SHP77 treated with DMSO at 0.1 percent for 48 hours (cell line): ENCODE measurements at regions not wholly inside any gene's neighbourhood (a gene's known extent, or its start where the extent isn't known, plus 50 kb on each side); places are given as distances from the start of the nearest gene placed in this dataset.

Experiments used
- DNase-seq: peaks from one replicate; lab custom pipeline; 2025; lab: John Stamatoyannopoulos, UW

DNA sequence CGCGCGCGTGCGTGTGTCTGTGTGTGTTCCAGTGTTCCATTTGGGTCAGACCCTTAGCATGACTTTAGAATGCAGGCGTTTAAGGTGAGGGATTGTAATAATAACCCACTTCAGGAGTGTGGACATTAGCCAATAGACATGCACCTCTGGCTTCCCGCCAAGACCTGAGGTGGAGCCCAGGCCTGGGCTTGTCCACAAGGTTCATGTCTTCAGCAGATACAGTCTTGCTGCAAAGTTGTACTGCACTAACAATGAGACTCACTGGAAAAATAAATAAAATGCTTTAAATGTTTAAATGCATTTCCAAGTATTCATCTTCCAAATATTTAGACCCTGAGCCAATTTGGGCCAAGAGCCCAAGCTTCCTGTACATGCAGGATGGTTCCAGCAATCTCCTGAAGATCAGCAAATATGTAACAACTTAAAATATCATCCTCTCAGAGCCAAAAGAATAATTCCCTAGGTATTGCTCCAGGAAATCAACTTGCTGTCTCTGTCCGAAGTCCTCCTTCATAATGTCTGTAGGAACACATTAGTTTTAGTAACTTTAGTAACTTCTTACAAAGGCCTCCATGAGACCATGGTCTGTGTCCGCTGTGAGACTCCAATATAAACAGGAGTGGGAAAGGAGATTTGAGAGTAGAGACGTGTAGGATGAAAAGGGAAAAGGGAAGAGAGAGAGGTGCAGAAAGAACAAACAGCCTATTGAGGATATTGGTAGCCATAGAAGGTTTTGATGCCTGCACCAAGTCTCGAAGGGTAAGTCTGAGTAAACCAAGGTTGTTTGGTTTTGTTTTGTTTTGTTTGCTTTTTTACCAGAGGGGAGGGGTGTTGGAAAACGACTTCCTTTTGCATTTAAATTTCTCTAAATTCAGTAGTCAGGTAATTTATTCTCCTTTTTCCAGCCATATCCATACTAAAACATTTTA is 98.5 kb upstream of the KLF3 start:
- peak; percentile 12 for DNase-seq

GRCh38 chr4:38566806-38567398 is 97.1 kb upstream of the KLF3 start:
- DNase-seq = no peak

DNA sequence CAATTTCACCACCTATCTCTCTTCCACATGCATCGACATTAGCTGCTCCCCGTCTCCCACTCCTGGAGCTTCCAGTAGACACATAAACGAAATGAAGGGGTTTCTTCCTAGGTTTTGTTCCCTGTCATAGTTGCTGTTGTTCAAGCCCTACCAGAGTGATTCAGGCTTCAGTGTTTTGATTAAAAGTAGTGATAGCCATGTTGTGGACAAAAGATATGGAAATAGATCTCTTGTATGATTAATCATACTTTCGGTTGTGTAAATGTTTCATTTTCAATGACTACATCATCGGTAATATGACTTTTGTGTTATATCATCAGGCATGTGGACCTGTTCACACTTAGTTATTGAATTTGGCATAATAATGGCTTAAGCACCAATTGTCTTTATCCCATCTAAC is 96.5 kb upstream of the KLF3 start:
- no peak for DNase-seq

GRCh38 chr4:38568768-38569167 is 95.2 kb upstream of the KLF3 start:
- no peak for DNase-seq

- no peak for DNase-seq
Measured at GRCh38 chr4:38570647-38571276, 93.2 kb upstream of the KLF3 start.

DNA sequence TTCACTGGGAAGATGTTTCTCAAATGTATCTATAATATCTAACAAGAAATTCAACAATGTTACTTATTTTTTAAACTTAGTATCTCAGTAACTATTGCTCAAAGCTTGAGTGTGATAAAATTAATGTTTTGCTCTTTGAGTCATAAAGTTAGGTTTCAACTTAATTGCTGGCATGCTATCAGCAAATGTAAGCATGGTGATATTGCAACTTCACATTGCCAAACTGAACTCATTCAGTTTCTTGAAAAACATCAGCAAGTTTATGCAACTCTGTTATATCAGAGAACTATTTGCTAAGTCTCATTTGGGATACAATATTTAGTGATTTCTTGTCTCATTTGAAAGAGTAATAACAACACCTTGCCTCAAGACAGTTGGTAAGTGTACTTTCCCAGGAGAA is 91.2 kb upstream of the KLF3 start:
- DNase-seq = no peak

DNA sequence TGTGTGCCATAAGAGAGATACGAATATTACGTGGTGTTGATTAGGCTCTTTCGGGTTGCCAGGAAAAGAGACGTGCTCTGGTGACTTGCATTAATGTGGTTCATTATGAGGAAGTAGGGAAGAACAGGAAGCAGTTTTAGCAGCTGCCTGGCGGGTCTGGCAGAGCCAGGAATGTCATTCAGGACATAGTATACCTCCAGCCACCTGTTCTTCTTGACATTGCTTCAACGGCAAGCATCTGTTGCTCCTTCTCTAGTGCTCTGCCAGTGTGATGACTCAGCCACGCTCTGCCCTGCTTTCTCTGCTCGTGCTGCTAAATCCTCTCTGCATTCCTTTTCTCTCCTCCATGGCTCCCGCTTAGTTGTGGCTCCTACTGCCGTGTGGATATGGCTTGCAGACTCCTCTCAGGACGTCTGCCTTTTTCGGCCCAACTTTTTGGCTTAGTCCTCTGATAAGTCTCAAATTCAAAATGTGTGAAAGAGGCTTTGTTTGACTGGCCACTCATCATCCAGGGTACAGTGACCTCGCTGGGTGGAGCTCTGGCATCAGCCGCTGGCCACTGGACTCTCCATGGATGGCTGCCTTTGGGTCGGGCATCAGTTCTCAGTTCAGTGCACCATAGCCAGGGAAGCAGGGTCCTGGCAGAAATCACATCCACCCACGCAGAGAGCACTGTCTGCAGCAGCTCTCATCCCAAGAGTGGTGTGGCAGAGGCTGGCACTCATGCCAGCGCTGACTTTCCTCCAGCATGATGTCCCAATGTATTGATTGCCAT is 89.3 kb upstream of the KLF3 start:
- DNase-seq = peak; percentile 60

DNA sequence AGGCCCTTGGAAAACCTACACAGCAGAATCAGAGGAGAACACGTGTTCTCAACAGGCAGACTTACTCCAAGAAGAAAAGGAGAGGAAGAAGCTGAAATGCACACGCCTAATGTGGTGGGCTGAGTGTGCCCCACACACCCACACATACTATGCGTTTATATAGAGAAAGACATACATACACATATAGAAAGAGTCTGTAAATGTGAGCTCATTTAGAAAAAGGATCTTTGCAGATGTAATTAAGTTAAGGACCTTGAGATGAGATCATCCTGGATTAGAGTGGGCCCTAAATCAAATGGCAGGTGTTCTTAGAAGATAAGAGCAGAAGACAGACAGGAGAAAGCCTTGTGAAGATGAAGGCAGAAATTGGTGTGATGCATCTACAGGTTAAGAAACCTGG is 87.2 kb upstream of the KLF3 start:
- DNase-seq = no peak

- no peak for DNase-seq
Measured at GRCh38 chr4:38577462-38577861, 86.5 kb upstream of the KLF3 start.

DNA sequence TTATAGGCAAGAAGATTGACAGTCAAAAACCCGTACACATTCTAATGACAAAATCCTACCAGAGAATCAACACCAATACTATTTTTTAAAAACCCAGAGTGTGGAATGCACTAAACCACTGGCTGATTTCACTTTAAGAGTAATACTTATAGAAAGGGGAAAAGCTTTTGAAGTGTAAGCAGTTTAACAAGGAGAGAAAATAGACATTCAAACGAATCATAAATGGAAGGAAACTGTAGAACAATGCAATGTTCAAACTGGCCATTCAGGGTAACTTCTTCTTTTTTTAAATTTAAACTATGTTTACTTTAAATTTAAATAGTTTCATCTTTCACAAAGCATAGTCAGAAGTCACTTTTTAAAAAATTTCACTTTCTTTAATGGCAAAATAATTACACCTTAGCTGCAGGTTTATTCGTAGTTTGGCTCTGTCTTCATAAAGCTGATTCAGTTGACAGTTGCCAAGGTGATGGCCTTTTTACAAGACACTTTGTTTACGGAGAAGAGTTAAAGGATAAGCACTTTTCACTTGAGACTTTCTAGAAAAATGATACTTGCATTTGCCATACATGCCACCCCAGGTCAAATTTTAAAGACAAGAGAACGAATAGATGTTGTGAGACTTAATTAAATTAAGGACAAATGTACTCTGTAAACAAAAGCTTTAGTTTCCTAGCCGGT is 82.4 kb upstream of the KLF3 start:
- DNase-seq = no peak

- no peak for DNase-seq
Measured at GRCh38 chr4:38582445-38582844, 81.6 kb upstream of the KLF3 start.

GRCh38 chr4:38582889-38583470 is 81.0 kb upstream of the KLF3 start:
- no peak for DNase-seq

- DNase-seq = no peak
Measured at GRCh38 chr4:38585871-38586270, 78.1 kb upstream of the KLF3 start.

GRCh38 chr4:38587106-38587505 is 76.9 kb upstream of the KLF3 start:
- DNase-seq = no peak

DNA sequence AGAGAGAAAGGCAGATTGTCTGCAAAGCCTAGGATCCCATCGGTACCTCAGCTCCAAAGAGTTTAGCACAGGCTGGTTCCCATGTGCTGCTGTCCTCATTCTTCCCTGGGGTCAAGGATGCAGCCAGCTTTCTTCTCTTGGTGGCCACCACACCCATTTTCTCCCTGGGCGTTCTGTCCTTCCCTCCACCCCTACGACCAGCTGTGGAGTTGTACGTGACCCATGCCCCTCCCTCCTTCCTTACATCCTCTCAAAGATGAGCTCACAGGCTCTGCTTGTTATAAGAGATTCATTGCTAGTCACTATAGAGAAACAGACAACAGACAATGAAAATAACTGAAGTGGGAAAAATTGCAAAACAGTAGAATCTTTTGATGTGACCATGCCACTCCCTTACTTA is 74.0 kb upstream of the KLF3 start:
- DNase-seq = no peak

- no peak for DNase-seq
Measured at GRCh38 chr4:38591617-38592337, 72.2 kb upstream of the KLF3 start.

GRCh38 chr4:38598489-38598888 is 65.5 kb upstream of the KLF3 start:
- DNase-seq = no peak

DNA sequence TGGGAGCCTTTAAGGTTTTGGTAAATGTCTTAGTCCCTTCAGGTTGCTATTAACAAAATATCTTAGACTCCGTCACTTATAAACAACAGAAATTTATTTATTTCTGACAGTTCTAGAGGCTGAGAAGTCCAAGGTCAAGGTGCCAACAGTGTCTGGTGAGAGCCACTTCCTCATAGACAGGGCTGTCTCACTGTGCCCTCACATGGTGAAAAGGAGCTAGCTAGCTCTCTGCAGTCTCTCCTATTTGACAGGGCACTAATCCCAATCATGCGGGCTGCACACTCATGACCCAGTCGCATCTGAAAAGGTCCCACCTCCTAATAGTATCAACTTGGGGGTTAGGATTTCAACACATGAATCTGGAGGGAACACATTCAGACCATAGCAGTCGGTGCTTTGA is 63.4 kb upstream of the KLF3 start:
- no peak for DNase-seq

DNA sequence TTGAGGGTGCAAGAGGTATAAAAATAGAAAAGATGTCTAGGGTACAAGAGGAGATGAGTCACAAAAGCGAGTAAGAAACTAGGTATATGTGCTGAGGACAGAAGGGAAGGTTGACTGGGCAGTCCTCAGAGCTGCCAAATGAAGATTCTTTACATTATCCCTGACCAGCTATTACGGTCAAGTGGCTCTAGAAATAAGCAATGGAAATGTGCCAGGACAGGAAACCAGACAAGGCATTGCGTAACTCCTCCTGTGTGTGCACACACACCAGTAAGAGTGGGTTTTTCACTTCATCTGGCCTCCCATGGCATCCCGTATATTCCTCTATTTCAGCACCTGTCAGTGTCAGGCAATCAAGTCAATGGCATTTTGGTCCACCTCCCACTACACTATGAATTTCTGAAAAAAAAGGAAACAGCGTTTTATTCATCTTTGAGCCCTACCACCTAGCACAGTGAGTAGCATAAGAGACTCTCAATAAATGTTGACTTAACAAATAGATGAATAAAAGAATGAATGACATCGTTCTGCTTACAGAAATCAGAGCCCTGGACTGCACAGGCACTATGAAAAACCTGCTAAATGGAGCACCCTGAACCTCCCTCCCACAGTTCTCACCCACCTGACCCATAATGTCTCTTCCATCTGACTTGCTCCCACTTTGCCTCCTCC is 62.6 kb upstream of the KLF3 start:
- DNase-seq = peak; percentile 65

- DNase-seq = no peak
Measured at GRCh38 chr4:38601916-38602291, 62.1 kb upstream of the KLF3 start.
